ENCODE measurements at regions not wholly inside any gene's neighbourhood (a gene's known extent, or its start where the extent isn't known, plus 50 kb on each side); places are given as distances from the start of the nearest gene placed in this dataset.

DNA sequence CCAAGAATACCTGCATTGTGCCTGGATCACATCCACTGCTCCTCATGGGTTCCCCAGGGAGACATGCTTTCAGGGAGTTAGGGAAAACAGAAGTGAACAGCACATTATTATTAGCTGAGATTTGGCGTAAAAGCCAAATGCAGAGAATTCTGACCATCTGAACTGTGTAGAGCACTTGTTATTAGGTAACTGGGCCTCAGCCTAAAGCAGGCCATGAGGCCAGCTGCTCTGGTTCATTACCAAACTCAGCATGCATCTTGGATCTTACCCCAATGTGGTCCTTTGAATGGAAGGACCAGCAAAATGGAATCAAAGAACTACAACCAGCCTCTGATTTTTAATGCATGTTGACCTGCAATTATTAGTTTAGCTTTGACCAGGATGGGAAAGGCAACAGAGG lies 322.3 kb downstream of the KCNS3 start:
- no peak for DNase-seq (ENCODE audit: low read depth)
- TF ChIP-seq, protein P1, sequence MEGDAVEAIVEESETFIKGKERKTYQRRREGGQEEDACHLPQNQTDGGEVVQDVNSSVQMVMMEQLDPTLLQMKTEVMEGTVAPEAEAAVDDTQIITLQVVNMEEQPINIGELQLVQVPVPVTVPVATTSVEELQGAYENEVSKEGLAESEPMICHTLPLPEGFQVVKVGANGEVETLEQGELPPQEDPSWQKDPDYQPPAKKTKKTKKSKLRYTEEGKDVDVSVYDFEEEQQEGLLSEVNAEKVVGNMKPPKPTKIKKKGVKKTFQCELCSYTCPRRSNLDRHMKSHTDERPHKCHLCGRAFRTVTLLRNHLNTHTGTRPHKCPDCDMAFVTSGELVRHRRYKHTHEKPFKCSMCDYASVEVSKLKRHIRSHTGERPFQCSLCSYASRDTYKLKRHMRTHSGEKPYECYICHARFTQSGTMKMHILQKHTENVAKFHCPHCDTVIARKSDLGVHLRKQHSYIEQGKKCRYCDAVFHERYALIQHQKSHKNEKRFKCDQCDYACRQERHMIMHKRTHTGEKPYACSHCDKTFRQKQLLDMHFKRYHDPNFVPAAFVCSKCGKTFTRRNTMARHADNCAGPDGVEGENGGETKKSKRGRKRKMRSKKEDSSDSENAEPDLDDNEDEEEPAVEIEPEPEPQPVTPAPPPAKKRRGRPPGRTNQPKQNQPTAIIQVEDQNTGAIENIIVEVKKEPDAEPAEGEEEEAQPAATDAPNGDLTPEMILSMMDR (conservative IDR thresholded peaks at IDR 0.05; ENCODE audit: low read depth, low read length) = no peak
- H3K4me3 ChIP-seq (ENCODE audit: low read depth, low read length) = no peak overlapping the region

DNA sequence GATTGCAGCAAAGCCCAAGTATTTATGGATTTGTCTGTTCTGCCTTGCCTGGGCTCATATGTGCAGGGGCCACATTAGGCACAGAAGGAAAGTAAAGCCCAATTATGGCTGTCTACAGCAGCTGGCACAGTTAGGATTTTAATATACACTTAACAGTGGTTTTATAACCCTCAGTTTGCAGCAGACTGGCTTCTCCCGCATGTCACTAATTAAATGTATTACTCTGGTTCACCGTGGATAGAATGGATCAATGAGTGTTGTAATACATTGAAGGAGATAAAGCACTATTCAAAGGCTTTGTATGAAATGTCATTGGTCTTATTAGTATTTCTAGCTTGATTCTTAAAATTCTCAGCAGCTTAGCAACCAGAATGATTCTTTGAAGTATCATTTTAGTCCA lies 320.2 kb downstream of the KCNS3 start:
- DNase-seq (ENCODE audit: low read depth) = no peak
- TF ChIP-seq, protein P1 (conservative IDR thresholded peaks at IDR 0.05; ENCODE audit: low read depth, low read length) = no peak
- no peak overlapping the region for H3K4me3 ChIP-seq (ENCODE audit: low read depth, low read length)

DNA sequence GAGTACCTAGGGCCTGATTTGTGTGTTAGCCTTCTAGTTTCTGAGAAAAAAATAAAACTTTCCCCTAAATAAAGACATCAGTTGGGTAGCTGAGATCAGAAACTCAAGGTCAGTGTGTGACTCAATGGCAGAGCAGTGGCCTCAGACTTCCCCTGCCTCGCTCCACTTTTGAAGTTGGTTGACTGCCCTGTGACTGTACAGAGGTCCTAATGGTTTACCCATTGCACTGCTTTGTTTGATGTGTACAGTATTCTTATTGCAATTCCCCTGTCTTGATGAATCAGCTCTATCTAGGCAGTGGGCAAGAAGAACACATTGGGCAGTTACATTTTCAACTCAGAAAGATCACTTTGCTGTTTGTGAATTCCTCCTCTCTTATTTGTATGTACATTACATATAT lies 315.7 kb downstream of the KCNS3 start:
- no peak for DNase-seq (ENCODE audit: low read depth)
- TF ChIP-seq, protein P1 (conservative IDR thresholded peaks at IDR 0.05; ENCODE audit: low read depth, low read length) = no peak
- H3K4me3 ChIP-seq (ENCODE audit: low read depth, low read length) = no peak overlapping the region

DNA sequence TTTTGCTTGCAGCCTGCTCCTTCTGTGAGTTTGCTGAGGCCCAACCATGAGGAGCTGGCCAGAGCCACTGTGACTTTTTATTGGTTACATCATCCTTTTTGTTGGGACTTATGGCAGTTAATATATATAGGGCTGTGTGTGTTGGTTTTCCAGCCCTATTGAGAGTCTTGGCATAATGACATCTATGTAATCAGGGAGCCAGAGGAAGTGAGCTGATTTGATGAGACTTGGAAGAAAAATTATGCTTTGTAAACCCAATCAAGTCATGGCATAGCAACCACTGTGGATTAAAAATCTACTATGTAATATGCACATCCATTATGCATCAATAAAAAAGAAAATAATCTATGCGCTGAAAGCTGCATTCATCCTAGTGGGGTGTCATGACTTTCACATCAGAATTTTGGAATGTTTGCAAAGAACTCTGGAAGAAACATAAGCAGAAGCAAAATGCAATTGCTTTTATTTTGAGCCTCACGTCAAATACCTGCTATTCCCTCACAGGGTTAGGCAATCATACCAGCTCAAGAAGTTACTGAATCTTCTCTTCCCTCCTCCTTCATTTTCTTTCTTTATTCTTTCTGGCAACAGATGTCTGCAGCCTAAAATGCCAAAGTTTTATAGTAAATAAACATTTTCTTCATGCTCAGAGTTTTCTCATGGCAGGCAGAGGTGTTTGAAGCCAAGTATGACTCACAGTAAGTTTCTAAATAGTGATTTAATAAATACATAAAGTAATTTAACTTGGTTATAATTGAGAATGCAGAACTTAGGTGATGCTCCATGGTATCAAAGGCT lies 308.5 kb downstream of the KCNS3 start:
- H3K4me3 ChIP-seq (ENCODE audit: low read depth, low read length) = no peak overlapping the region
- TF ChIP-seq, protein P1 (conservative IDR thresholded peaks at IDR 0.05; ENCODE audit: low read depth, low read length) = no peak
- peak; percentile 52 for DNase-seq (ENCODE audit: low read depth)

DNA sequence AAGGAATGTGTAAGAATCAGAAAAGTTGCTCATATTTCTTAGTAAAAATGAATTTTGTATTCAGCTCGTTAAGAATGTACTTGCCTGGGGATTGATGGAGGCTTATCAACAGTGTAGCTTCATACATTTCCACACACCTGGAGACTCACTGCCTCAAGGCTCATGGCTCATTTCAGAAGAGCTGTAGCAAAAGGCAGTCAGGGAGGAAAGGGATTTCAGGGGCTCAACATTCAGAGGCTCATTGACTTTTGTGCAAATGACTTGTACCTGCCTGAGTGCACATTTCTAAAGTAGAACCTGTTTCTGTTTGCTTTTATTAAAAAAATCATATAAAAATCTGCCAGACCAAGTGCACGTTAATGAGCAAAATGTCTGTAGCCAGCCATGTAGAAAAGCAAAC lies 304.4 kb downstream of the KCNS3 start:
- no peak overlapping the region for H3K4me3 ChIP-seq (ENCODE audit: low read depth, low read length)
- TF ChIP-seq, protein P1 (conservative IDR thresholded peaks at IDR 0.05; ENCODE audit: low read depth, low read length) = no peak
- no peak for DNase-seq (ENCODE audit: low read depth)

DNA sequence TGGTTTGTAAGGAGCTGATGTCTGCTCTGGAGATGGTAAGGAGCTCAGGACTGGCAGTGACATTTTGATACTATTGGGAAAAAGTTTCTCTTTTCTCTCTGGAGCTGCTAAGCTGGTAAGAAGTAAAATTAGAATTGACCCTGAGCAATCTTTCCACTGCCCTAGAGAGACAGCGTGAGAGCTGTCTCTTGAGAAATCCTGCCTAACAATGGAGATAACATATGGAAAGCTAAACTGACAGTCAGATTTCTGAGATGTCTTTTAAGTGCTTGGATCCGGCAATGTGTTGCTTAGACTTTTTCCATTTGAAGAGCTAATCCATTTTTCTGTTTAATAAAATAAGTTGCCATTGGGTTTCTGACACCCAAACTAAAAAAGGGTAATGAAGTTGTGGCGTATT lies 302.4 kb downstream of the KCNS3 start:
- TF ChIP-seq, protein P1 (conservative IDR thresholded peaks at IDR 0.05; ENCODE audit: low read depth, low read length) = no peak
- no peak overlapping the region for H3K4me3 ChIP-seq (ENCODE audit: low read depth, low read length)
- no peak for DNase-seq (ENCODE audit: low read depth)

DNA sequence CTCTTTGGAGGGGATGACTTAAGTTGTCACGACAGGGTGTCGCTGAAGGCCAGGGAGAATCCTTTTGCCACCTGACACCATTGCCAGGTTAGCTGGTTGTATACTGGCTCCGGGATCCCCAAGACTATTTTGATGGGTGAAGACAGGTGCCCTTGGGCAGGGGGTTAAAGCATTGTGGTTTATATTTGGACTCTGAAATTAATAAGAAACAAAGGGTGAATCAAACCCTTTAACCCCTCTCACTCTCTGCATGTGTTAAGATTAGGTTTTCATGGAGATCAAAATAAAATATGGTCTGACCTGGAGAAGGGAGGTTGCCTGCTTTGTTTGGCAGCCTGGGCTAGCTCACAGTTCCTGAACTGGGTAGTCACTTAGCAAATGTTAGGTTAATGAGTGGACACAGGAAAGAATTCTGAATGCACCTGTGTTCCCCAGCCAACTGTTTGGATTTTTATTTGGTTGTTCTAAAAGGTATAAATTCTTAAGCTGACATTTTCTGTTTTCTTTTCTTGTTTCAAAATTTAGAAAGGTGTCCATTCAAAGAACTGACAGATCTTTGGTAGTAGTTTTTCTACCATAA lies 301.7 kb downstream of the KCNS3 start:
- TF ChIP-seq, protein P1 (conservative IDR thresholded peaks at IDR 0.05; ENCODE audit: low read depth, low read length) = no peak
- no peak overlapping the region for H3K4me3 ChIP-seq (ENCODE audit: low read depth, low read length)
- no peak for DNase-seq (ENCODE audit: low read depth)

All from choroid plexus epithelial cell (primary cell).